LNCaP clone FGC (cell line): ENCODE measurements at regions not wholly inside any gene's neighbourhood (a gene's known extent, or its start where the extent isn't known, plus 50 kb on each side); places are given as distances from the start of the nearest gene placed in this dataset.

Source experiments
- DNase-seq: peaks from one replicate; pipeline ENCODE4 v3.0.0-alpha.2; 2011; ENCODE audit warnings: low read depth
- H3K4me3 ChIP-seq: 2 replicates; pipeline ENCODE4 v1.5.1; 2011; ENCODE audit warnings: mild to moderate bottlenecking, low read depth, low read length, control low read depth
- CTCF ChIP-seq: IDR thresholded peaks from 2 replicates; pipeline ENCODE4 v1.5.1; 2012; ENCODE audit warnings: mild to moderate bottlenecking; ENCODE audit not compliant: control insufficient read depth, insufficient read depth; ENCODE audit errors: extremely low read depth

DNA sequence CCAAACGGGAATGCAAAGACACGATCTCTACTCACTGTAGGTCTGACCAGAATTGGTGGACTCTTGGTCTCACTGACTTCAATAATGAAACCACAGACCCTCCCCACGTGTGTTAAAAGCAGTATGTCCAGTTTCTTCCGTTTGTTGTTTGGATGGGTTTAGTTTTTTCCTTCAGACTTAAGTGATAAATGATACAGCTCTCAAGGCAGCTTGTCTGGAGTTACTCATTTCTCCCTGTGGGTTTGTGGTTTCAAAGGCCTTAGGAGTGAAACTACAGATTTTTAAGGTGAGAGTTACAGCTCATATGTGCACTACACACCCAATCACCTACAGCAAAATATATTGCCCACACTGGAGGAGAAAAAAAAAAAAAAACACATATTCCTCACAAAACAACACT, 86.7 kb upstream of the STMND1 start:
- H3K4me3 ChIP-seq, result no peak overlapping the region
- DNase-seq, result no peak
- no peak for TF ChIP-seq CTCF

DNA sequence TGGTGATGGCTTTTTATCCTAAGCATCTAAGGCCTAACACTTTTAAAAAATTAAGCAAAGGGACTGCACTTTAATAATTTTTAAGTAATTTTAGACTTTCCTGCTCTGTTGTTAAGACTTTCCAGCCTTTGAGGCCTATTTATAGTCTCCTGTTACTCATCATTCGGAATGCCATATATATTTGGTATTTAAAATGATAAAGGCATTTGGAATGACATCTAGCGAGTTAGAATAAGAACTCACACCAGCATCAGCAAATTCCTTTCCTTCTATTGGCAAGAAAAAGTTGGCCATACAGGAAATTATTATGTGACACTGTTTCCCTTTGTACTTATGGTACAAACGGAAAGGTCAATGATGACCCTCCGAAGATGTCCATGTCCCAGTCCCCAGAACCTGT, 88.1 kb upstream of the STMND1 start:
- TF ChIP-seq CTCF, result no peak
- DNase-seq, result no peak
- no peak overlapping the region for H3K4me3 ChIP-seq

DNA sequence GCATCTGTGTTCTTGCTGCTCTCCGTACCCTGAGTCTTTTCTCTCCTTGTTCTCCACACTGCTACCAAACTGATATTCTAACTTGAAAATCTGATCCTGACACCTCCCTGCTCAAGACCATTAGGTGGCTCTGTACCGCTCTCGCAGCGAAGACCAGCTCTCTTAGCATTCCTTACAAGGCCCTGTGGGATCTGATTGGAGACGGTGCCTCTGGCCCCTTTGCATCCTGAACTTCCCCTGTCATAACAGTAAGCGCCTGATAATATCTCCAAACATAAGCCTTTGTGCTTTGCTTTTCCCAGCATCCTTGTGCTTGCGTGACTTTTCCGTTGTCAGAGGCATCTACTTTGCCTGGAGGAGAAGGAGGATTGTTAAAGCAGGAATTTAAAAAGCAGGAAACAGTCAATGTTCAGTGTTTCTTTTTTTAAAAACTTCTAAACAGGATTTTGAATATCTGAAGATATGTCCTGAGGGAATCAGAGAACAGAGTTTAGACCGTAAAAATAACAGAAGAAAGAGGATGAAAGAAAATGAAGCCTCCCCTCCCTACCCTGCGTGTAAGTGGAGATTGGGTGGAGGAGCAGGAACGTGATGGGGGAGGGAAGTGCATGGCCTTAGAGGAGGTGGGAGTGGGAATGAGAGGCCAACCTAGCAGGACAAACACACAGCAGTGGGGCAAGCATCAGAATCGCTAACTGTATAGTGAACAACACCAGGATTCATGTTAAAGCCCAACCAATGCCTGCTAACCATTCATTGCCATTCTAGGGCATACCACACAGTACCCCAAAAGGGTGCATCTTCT, 89.2 kb upstream of the STMND1 start:
- H3K4me3 ChIP-seq, result no peak overlapping the region
- no peak for DNase-seq
- peak; percentile 10; the same call in 1 of the 2 replicates for TF ChIP-seq CTCF

- no peak for DNase-seq
- no peak overlapping the region for H3K4me3 ChIP-seq
- no peak for TF ChIP-seq CTCF
Observed at GRCh38 chr6:17011985-17012384, 89.9 kb upstream of the STMND1 start.

- no peak overlapping the region for H3K4me3 ChIP-seq
- DNase-seq, result no peak
- no peak for TF ChIP-seq CTCF
Observed at GRCh38 chr6:17007749-17008148, 94.1 kb upstream of the STMND1 start.

DNA sequence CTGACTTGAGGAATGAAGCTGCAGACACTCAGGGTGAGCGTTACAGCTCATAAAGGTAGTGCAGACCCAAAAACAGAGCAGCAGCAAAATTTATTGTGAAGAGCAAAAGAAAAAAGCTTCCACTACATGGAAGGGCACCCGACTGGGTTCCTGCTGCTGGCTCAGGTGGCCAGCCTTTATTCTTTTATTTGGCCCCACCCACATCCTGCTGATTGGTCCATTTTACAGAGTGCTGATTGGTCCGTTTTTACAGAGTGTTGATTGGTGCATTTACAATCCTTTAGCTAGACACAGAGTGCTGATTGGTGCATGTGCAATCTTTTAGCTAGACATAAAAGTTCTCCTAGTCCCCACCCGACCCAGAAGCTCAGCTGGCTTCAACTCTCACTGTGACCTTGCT, 95.3 kb upstream of the STMND1 start:
- TF ChIP-seq CTCF, result no peak
- H3K4me3 ChIP-seq, result no peak overlapping the region
- no peak for DNase-seq

DNA sequence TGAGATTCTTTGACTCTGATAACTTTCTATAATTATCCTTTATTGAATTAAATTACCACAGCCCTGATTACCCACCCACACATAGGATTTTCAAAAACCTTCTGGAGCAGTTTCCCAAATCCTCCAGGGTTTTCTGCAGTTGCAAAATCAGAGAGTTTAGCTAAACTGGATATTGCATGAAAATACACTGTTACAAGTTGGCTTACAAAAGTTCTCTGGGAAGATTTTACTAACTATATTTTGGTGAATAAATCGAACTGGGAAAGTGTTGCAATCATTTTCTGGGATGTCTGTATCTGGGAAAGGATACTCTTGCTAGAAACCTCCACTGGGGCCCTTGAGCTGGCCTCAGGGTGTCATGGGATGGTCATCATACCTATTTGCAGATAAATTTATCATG, 97.6 kb upstream of the STMND1 start:
- DNase-seq, result no peak
- H3K4me3 ChIP-seq, result no peak overlapping the region
- TF ChIP-seq CTCF, result no peak
